GM10248 (cell line): ENCODE measurements at regions not wholly inside any gene's neighbourhood (a gene's known extent, or its start where the extent isn't known, plus 50 kb on each side); places are given as distances from the start of the nearest gene placed in this dataset.
"Not testable (repeated sequence)": the region's sequence is repeated elsewhere in the genome, so short reads cannot be mapped to it uniquely, and the experiment has no call there.

ENCODE experiments used
- CTCF ChIA-PET: fragments of 300-600 bp; sonication (Branson Sonifier 250); formaldehyde crosslinking; extraction: SDS; loops from one replicate; lab custom pipeline; 2021; ENCODE audit warnings: antibody characterized with exemption; lab: Yijun Ruan, JAX
- POLR2A ChIA-PET: fragments of 350-650 bp; sonication (Branson Sonifier 250); formaldehyde crosslinking; extraction: SDS; loops from one replicate; lab custom pipeline; 2020; ENCODE audit warnings: antibody characterized with exemption; lab: Yijun Ruan, JAX
- DNase-seq: peaks from one replicate; pipeline ENCODE4 v3.0.0; 2012; ENCODE audit errors: extremely low spot score
- TF ChIP-seq, protein P1 (sequence below): IDR thresholded peaks from 2 replicates; pipeline ENCODE4 v1.5.1; 2012; ENCODE audit warnings: mild to moderate bottlenecking, low read depth; ENCODE audit errors: extremely low read depth, missing control alignments, control extremely low read depth

DNA sequence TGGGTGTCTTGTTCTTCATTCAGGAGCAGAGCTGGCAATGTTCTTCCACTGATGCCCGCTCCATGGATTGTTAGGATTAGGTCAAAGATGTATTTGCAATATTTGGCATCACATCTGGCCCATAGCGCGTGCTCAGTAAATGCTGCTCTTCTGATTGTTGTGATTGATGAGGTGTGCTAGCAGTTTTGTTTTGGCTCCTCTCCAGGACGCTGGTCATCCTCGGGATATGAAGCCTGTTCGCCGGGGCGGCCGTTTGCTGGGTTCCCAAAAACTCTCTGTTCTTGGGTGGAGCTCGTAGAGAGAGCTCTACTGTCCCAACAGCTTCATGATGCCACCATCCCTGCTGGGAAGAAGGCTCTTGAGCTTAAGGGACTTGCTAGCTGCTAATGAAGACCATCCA is 96.9 kb downstream of the XRCC2 start:
- CTCF ChIA-PET = no interaction called here
- POLR2A ChIA-PET = no interaction called here
- DNase-seq = no peak
- TF ChIP-seq, protein P1, sequence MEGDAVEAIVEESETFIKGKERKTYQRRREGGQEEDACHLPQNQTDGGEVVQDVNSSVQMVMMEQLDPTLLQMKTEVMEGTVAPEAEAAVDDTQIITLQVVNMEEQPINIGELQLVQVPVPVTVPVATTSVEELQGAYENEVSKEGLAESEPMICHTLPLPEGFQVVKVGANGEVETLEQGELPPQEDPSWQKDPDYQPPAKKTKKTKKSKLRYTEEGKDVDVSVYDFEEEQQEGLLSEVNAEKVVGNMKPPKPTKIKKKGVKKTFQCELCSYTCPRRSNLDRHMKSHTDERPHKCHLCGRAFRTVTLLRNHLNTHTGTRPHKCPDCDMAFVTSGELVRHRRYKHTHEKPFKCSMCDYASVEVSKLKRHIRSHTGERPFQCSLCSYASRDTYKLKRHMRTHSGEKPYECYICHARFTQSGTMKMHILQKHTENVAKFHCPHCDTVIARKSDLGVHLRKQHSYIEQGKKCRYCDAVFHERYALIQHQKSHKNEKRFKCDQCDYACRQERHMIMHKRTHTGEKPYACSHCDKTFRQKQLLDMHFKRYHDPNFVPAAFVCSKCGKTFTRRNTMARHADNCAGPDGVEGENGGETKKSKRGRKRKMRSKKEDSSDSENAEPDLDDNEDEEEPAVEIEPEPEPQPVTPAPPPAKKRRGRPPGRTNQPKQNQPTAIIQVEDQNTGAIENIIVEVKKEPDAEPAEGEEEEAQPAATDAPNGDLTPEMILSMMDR = no peak

DNA sequence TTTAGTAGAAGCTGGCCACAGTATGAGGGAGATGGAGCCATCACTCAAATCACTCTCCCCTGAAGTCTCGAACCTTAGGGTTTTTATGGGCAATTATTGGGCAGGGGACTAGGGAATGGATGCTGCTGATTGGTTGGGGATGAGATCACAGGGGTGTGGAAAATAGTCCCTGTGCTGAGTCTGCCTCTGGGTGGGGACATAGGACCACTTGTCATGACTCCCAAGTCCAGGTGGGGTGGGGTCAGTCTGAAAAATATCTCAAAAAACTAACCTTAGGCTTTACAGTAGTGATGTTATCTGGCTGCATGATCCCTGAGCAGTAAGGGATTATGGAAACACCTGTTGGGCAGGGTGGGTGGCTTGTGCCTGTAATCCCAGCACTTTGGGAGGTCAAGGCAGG is 98.6 kb downstream of the XRCC2 start:
- TF ChIP-seq, protein P1 = no peak
- ChIA-PET POLR2A (no interaction called here), CTCF (interaction anchor here (1.1 kb wide), 1 partner anchor 26 kb away, joined by 3 read pairs; no protein-coding TSS in a partner anchor)
- no peak for DNase-seq

DNA sequence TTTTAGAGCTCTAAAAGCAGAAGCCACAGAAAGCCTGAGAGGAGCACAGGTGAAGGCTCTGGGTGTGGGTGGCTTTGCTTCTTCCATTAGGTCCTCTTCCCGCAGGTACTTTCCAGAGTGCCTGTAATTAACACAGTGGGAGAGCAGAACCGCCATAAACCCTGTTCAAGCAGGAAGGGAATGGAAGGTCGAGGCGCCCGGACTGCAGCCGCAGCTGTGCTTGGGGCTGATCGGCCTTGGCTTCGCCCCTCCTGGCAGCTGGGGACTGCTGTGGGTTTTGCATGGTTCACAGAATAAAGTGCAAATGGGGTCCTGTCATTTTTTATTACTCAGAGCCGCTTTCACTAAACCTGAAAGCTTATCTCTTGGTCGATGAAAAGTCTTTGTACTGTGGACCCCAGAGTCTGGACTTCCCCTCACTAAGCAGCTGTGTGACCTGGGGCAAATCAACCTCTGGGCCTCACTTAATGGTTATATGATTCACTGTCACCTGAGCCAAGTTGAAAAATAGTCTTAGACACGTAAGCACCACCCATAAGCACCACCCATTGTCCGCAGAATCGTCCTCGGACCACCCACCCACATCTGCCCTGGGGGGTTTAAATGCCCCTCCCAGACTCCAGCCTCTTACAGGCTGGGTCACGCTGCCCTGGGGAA is 100.9 kb downstream of the XRCC2 start:
- POLR2A ChIA-PET = no interaction called here

DNA sequence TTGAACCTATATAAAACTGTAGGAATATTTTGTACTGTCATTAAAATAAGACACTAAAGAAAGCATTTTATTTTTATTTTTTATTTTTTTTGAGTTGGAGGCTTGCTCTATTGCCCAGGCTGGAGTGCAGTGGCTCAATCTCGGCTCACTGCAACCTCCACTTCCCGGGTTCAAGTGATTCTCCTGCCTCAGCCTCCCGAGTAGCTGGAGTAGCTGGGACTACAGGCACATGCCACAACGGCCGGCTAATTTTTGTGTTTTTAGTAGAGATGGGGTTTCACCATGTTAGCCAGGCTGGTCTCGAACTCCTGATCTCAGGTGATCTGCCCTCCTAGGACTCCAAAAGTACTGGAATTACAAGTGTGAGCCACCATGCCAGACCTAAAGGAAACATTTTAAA is 102.8 kb downstream of the XRCC2 start:
- DNase-seq, POLR2A ChIA-PET: not testable (repeated sequence)
- CTCF ChIA-PET = interaction anchor here (1.2 kb wide), 1 partner anchor 71 kb away, joined by 4 read pairs; no protein-coding TSS in a partner anchor

More for the DNA sequence above, 100.9 kb downstream of the XRCC2 start:
- DNase-seq = peak; percentile 39
- CTCF ChIA-PET = interaction anchor here (1.0 to 1.3 kb wide), 4 partner anchors 10 to 132 kb away, joined by 3 to 4 read pairs (median 3); no protein-coding TSS in a partner anchor
- TF ChIP-seq, protein P1 = no peak

DNA sequence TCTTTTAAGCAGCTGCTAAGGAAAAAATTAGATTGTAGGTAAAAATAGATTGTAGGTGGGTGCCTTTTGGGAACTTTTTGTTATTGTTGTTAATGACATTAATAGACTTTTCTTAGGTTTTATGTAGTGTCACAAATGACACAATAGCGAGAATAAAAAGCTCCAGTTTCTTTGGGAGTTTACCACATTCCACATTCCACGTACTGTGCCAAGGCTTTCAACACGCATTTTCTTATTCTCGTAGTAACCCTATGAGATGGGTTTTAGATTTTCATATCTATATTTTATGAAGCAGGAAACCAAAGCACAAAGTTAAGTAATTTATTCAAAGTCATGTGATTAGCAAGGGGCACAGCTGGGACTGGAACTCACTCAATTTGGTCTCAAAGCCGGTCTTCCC is 103.8 kb downstream of the XRCC2 start:
- TF ChIP-seq, protein P1 = no peak
- ChIA-PET POLR2A (no interaction called here), CTCF (interaction anchor here (1.3 to 1.5 kb wide), 2 partner anchors 9 to 236 kb away, joined by 3 read pairs; no protein-coding TSS in a partner anchor)
- no peak for DNase-seq

DNA sequence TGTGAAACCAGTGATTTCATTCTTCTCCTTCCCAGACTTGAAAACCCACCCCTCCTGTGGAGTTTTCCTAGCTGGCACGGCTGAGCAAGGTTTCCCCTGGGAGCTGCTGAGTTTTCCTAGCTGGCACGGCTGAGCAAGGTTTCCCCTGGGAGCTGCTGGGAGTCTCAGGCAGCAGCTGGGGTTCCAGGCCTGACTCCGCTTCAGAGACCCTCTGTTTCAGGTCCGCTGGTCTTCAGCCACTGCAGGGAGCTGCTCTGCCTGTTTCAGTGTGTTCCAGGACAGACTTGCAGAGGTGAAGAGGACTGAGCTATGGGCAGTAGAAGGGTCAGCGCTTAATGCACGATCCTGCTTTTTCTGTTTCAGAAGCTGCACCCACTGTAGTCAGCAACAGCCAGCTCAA is 104.9 kb downstream of the XRCC2 start:
- CTCF ChIA-PET = interaction anchor here (0.8 to 1.5 kb wide), 5 partner anchors 10 to 235 kb away, joined by 3 to 5 read pairs (median 3); no protein-coding TSS in a partner anchor
- DNase-seq = no peak
- TF ChIP-seq, protein P1 = no peak
- POLR2A ChIA-PET = no interaction called here

DNA sequence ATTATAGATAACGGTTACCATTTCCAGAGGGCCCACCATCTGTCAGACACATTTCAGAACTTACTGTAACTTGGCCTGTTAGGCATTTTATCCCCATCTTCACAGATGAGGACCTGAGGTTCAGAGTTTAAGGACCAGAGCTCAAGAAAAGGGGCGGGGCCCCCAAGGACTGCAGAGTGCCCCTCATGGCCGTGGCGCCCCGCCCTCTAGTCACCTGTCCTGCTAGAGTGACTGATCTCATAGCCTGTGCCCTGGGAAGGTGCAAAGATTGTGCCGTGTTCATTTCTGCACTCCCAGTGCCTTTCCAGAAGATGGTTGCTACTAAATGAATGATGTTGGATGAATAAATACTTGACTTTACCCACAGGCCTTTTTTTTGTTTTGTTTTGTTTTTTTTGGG is 107.0 kb downstream of the XRCC2 start:
- DNase-seq = no peak
- ChIA-PET CTCF (interaction anchor here (1.5 kb wide), 1 partner anchor 51 kb away, joined by 3 read pairs; no protein-coding TSS in a partner anchor), POLR2A (no interaction called here)
- TF ChIP-seq, protein P1 = no peak
